Astrocyte (in vitro differentiated cells and primary cell): ENCODE measurements at regions not wholly inside any gene's neighbourhood (a gene's known extent, or its start where the extent isn't known, plus 50 kb on each side); places are given as distances from the start of the nearest gene placed in this dataset.
"Not testable (repeated sequence)": the region's sequence is repeated elsewhere in the genome, so short reads cannot be mapped to it uniquely, and the experiment has no call there.

Experiments
- CTCF ChIP-seq: IDR thresholded peaks from 2 replicates; pipeline ENCODE4 v1.5.1; 2011; ENCODE audit warnings: low read depth, mild to moderate bottlenecking, inconsistent platforms, low read length, moderate library complexity; ENCODE audit not compliant: insufficient read depth
- EZH2 ChIP-seq: IDR thresholded peaks from 2 replicates; pipeline ENCODE4 v1.6.1; 2012; ENCODE audit warnings: mild to moderate bottlenecking, low read length, inconsistent platforms; ENCODE audit not compliant: insufficient read depth

- TF ChIP-seq CTCF, EZH2: not testable (repeated sequence)
Measured at GRCh38 chr5:92937396-92937795, 643.6 kb downstream of the NR2F1-AS1 start.
